Colonic mucosa (tissue), 4 donors: ENCODE measurements at regions not wholly inside any gene's neighbourhood (a gene's known extent, or its start where the extent isn't known, plus 50 kb on each side); places are given as distances from the start of the nearest gene placed in this dataset.

Source experiments
- DNase-seq: peaks from one replicate; pipeline ENCODE4 v3.0.0-alpha.2; 2020
- H3K27ac ChIP-seq: fragments of 200-600 bp; one replicate; pipeline ENCODE4 v1.8.0; 2021
- H3K27me3 ChIP-seq: fragments of 200-600 bp; one replicate; pipeline ENCODE4 v1.8.0; 2021
- H3K36me3 ChIP-seq: fragments of 200-600 bp; one replicate; pipeline ENCODE4 v1.8.0; 2021
- H3K4me1 ChIP-seq: fragments of 200-600 bp; one replicate; pipeline ENCODE4 v1.8.0; 2021; ENCODE audit warnings: mild to moderate bottlenecking
- H3K4me3 ChIP-seq: fragments of 200-600 bp; one replicate; pipeline ENCODE4 v1.8.0; 2021
- H3K9ac ChIP-seq, 2 donors: one replicate each; pipeline ENCODE4 v1.7.0; 2013; ENCODE audit warnings: control low read depth in 2 of 2, low read depth in 2 of 2, low read length in 2 of 2
- H3K9me3 ChIP-seq: fragments of 200-600 bp; one replicate; pipeline ENCODE4 v1.8.0; 2021
- CTCF ChIP-seq: fragments of 200-600 bp; IDR thresholded peaks from one replicate; pipeline ENCODE4 v1.8.0; 2022; ENCODE audit warnings: antibody characterized with exemption, mild to moderate bottlenecking
- intact Hi-C: fragments of 100-400 bp; cut with DNase I; formaldehyde crosslinking; loops from one replicate; pipeline ENCODE4 v1.14.1; 2022
- donor health status: healthy.
- donor health status: DM: no; HTN: no; CAD: no.
- donor health status: DM: no; HTN: no; CAD: no.

- no peak overlapping the region for H3K4me3 ChIP-seq
- H3K9ac ChIP-seq, result no peak overlapping the region
- peak; percentile 37 for DNase-seq
- H3K9me3 ChIP-seq, result no peaks in the 10 kb centered on the region
- no peaks in the 10 kb centered on the region for H3K27me3 ChIP-seq
- no peak for TF ChIP-seq CTCF
- no peaks in the 10 kb centered on the region for H3K4me1 ChIP-seq
- no peaks in the 10 kb centered on the region for H3K36me3 ChIP-seq
- H3K27ac ChIP-seq, result peak overlapping the region; percentile 54
- intact Hi-C loops, result no loop called here
These were observed 829.5 kb downstream of the VGLL3 start for GRCh38 chr3:86161493-86161892.

GRCh38 chr3:86152620-86153019, 838.3 kb downstream of the VGLL3 start:
- DNase-seq, result no peak
- Histone ChIP-seq H3K27me3 (no peaks in the 10 kb centered on the region), H3K9ac (no peak overlapping the region), H3K4me3 (no peak overlapping the region), H3K27ac (no peak overlapping the region), H3K9me3 (no peaks in the 10 kb centered on the region), H3K36me3 (no peaks in the 10 kb centered on the region), H3K4me1 (no peaks in the 10 kb centered on the region)
- no peak for TF ChIP-seq CTCF
- intact Hi-C loops, result no loop called here

GRCh38 chr3:86149054-86149453, 841.9 kb downstream of the VGLL3 start:
- H3K4me3 ChIP-seq, result no peak overlapping the region
- H3K9me3 ChIP-seq, result no peaks in the 10 kb centered on the region
- H3K9ac ChIP-seq, result no peak overlapping the region
- no peaks in the 10 kb centered on the region for H3K4me1 ChIP-seq
- no peak for TF ChIP-seq CTCF
- no peaks in the 10 kb centered on the region for H3K27me3 ChIP-seq
- intact Hi-C loops, result no loop called here
- no peak overlapping the region for H3K27ac ChIP-seq
- no peak for DNase-seq
- no peaks in the 10 kb centered on the region for H3K36me3 ChIP-seq

GRCh38 chr3:86147119-86147518, 843.8 kb downstream of the VGLL3 start:
- intact Hi-C loops, result no loop called here
- no peak overlapping the region for H3K27ac ChIP-seq
- H3K4me3 ChIP-seq, result no peak overlapping the region
- no peak for DNase-seq
- no peak overlapping the region for H3K9ac ChIP-seq
- no peaks in the 10 kb centered on the region for H3K36me3 ChIP-seq
- no peaks in the 10 kb centered on the region for H3K9me3 ChIP-seq
- H3K4me1 ChIP-seq, result no peaks in the 10 kb centered on the region
- TF ChIP-seq CTCF, result no peak
- no peaks in the 10 kb centered on the region for H3K27me3 ChIP-seq

- Histone ChIP-seq H3K9me3 (no peaks in the 10 kb centered on the region), H3K27ac (no peak overlapping the region), H3K27me3 (no peaks in the 10 kb centered on the region), H3K9ac (no peak overlapping the region), H3K36me3 (no peaks in the 10 kb centered on the region), H3K4me1 (no peaks in the 10 kb centered on the region), H3K4me3 (no peak overlapping the region)
- intact Hi-C loops, result no loop called here
- no peak for DNase-seq
- TF ChIP-seq CTCF, result no peak
These were observed 864.4 kb downstream of the VGLL3 start for GRCh38 chr3:86126552-86126951.
